A673 (cell line): ENCODE measurements at regions not wholly inside any gene's neighbourhood (a gene's known extent, or its start where the extent isn't known, plus 50 kb on each side); places are given as distances from the start of the nearest gene placed in this dataset.

Experiments
- BruUV-seq: library from RNA; stranded (reverse); fragments of 400-500 nt; replicated peaks from 2 replicates; lab custom pipeline; 2021; lab: Mats Ljungman, UMichigan
- CTCF ChIA-PET: fragments of 300-600 bp; sonication (Branson Sonifier 250); formaldehyde crosslinking; loops from one replicate; lab custom pipeline; 2022; ENCODE audit warnings: antibody characterized with exemption; lab: Charles Lee
- POLR2A ChIA-PET: fragments of 300-600 bp; sonication (Branson Sonifier 250); formaldehyde crosslinking; loops from one replicate; lab custom pipeline; 2022; ENCODE audit warnings: antibody characterized with exemption; ENCODE audit not compliant: low non-redundant PET; lab: Charles Lee
- DNase-seq: peaks from one replicate; pipeline ENCODE4 v3.0.0-alpha.2; 2015; ENCODE audit warnings: low spot score
- H3K27ac ChIP-seq: fragments of 200-600 bp; sonication (generic); 2 replicates; pipeline ENCODE4 v1.5.1; 2016; ENCODE audit warnings: mixed run types, low read depth, mild to moderate bottlenecking, mixed read lengths, antibody characterized with exemption, low read length; ENCODE audit not compliant: poor library complexity, severe bottlenecking
- H3K27me3 ChIP-seq: fragments of 200-600 bp; sonication (generic); replicated peaks from 2 replicates; pipeline ENCODE4 v1.6.1; 2017; ENCODE audit warnings: mixed run types, low read depth, mild to moderate bottlenecking, mixed read lengths, antibody characterized with exemption, low read length; ENCODE audit not compliant: insufficient read depth, poor library complexity
- H3K36me3 ChIP-seq: fragments of 200-600 bp; sonication (generic); 2 replicates; pipeline ENCODE4 v1.6.1; 2016; ENCODE audit warnings: mixed run types, mild to moderate bottlenecking, mixed read lengths, antibody characterized with exemption, low read length; ENCODE audit not compliant: insufficient read depth, poor library complexity, severe bottlenecking
- H3K4me1 ChIP-seq: fragments of 200-600 bp; sonication (generic); 2 replicates; pipeline ENCODE4 v1.6.1; 2017; ENCODE audit warnings: mixed run types, mild to moderate bottlenecking, mixed read lengths, antibody characterized with exemption, low read length; ENCODE audit not compliant: insufficient read depth, poor library complexity, severe bottlenecking
- H3K4me3 ChIP-seq: fragments of 200-600 bp; sonication (generic); 2 replicates; pipeline ENCODE4 v1.5.1; 2016; ENCODE audit warnings: low read depth, mixed run types, mild to moderate bottlenecking, mixed read lengths, low read length; ENCODE audit not compliant: poor library complexity, severe bottlenecking
- H3K9me3 ChIP-seq: fragments of 200-600 bp; sonication (generic); 2 replicates; pipeline ENCODE4 v1.6.1; 2016; ENCODE audit warnings: mixed run types, low read depth, mild to moderate bottlenecking, mixed read lengths, antibody characterized with exemption, low read length; ENCODE audit not compliant: poor library complexity, severe bottlenecking
- EZH2 ChIP-seq: fragments of 200-600 bp; sonication (generic); IDR thresholded peaks from 2 replicates; pipeline ENCODE4 v1.6.1; 2017; ENCODE audit warnings: borderline replicate concordance, low read depth, mild to moderate bottlenecking, mixed read lengths, antibody characterized with exemption, low read length; ENCODE audit not compliant: poor library complexity, severe bottlenecking
- intact Hi-C: fragments of 100-400 bp; cut with micrococcal nuclease; formaldehyde crosslinking; loops from one replicate; pipeline ENCODE4 v1.10.0; 2022; ENCODE audit not compliant: unreplicated experiment
- TF ChIP-seq, protein P1 (sequence below): fragments of 300-800, 200-600 bp; sonication (generic); conservative IDR thresholded peaks from 2 replicates; pipeline ENCODE4 v1.5.1; 2017; ENCODE audit warnings: low read depth, mild to moderate bottlenecking, antibody characterized with exemption, low read length, moderate library complexity, mixed read lengths

DNA sequence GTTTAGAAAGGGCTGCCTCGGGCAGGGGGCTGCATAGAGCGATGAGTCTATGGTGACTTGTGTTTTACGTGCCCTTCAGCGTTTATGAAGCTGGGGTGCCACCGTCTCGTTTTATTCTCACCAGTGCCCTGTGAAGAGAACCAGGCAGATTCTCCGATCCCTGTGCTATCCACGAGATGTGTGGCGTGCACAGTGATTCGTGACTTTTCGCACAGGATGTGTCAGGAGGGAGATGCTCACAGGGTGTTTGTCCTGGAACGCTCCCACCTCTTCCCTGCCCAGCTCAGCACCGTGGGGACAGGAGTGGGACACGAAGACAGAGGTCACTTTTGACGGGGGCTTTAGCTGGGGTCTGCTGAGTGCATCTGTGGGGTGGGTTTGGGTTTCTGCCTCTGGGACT lies 54.9 kb upstream of the AJAP1 start:
- Histone ChIP-seq H3K4me3 (no peak overlapping the region), H3K27me3 (peaks cover 12% of the 10 kb centered on the region), H3K4me1 (no peaks in the 10 kb centered on the region), H3K27ac (no peak overlapping the region), H3K9me3 (no peaks in the 10 kb centered on the region), H3K36me3 (no peaks in the 10 kb centered on the region)
- DNase-seq, result no peak
- no peak for TF ChIP-seq EZH2
- TF ChIP-seq, protein P1, sequence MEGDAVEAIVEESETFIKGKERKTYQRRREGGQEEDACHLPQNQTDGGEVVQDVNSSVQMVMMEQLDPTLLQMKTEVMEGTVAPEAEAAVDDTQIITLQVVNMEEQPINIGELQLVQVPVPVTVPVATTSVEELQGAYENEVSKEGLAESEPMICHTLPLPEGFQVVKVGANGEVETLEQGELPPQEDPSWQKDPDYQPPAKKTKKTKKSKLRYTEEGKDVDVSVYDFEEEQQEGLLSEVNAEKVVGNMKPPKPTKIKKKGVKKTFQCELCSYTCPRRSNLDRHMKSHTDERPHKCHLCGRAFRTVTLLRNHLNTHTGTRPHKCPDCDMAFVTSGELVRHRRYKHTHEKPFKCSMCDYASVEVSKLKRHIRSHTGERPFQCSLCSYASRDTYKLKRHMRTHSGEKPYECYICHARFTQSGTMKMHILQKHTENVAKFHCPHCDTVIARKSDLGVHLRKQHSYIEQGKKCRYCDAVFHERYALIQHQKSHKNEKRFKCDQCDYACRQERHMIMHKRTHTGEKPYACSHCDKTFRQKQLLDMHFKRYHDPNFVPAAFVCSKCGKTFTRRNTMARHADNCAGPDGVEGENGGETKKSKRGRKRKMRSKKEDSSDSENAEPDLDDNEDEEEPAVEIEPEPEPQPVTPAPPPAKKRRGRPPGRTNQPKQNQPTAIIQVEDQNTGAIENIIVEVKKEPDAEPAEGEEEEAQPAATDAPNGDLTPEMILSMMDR, result no peak
- BruUV-seq, result no TSS peak
- ChIA-PET CTCF (no interaction called here), POLR2A (no interaction called here)
- intact Hi-C loops, result no loop called here

DNA sequence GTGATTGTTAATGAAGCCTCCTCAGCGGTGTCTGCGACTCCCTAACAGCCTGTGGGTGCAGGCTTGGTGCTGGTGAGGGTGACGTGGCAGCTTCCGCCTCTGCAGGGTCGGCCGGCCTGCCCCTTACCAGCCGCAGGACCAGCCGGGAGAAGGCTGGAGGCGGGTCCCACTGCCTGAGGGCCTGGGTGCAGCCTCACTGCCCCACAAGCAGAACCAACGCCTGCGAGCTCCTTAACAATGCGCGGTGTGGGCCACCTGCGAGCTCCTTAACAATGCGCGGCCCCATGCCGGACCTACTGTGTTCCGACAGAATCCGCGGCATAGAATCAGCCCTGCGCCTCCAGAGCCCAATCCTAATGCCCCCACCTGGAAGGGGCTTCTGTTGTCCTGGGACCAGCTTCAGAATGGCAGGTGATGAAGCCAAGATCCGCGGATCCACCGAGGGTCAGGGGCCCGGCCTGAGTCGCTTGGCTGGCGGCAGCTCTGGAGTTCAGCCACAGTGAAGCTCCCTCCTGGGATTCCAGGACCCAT lies 54.4 kb upstream of the AJAP1 start:
- TF ChIP-seq, protein P1, result no peak
- no peak for TF ChIP-seq EZH2
- CTCF ChIA-PET, result no interaction called here
- no TSS peak for BruUV-seq
- Histone ChIP-seq H3K27me3 (peaks cover 13% of the 10 kb centered on the region), H3K9me3 (no peaks in the 10 kb centered on the region), H3K27ac (no peak overlapping the region), H3K36me3 (no peaks in the 10 kb centered on the region), H3K4me3 (no peak overlapping the region), H3K4me1 (no peaks in the 10 kb centered on the region)
- POLR2A ChIA-PET, result no interaction called here
- DNase-seq, result no peak
- intact Hi-C loops, result no loop called here

GRCh38 chr1:4600615-4601460 lies 53.6 kb upstream of the AJAP1 start:
- Histone ChIP-seq H3K4me1 (no peaks in the 10 kb centered on the region), H3K27me3 (peaks cover 13% of the 10 kb centered on the region), H3K27ac (no peak overlapping the region), H3K4me3 (no peak overlapping the region), H3K36me3 (no peaks in the 10 kb centered on the region), H3K9me3 (no peaks in the 10 kb centered on the region)
- DNase-seq, result no peak
- intact Hi-C loops, result no loop called here
- TF ChIP-seq EZH2, result no peak
- TF ChIP-seq, protein P1, result no peak
- POLR2A ChIA-PET, result no interaction called here
- no TSS peak for BruUV-seq
- CTCF ChIA-PET, result no interaction called here
